GM23248 (cell line): ENCODE measurements at regions not wholly inside any gene's neighbourhood (a gene's known extent, or its start where the extent isn't known, plus 50 kb on each side); places are given as distances from the start of the nearest gene placed in this dataset.

Experiments
- EZH2 ChIP-seq: fragments of 200-600 bp; sonication (generic); IDR thresholded peaks from 2 replicates; pipeline ENCODE4 v1.6.1; 2018; ENCODE audit warnings: antibody characterized with exemption, mild to moderate bottlenecking; ENCODE audit not compliant: insufficient read depth, poor library complexity, severe bottlenecking
- EZH2phosphoT487 ChIP-seq: fragments of 200-600 bp; sonication (generic); IDR thresholded peaks from 2 replicates; pipeline ENCODE4 v1.6.1; 2018; ENCODE audit warnings: antibody characterized with exemption, moderate library complexity, mild to moderate bottlenecking, low read depth; ENCODE audit not compliant: insufficient read depth

DNA sequence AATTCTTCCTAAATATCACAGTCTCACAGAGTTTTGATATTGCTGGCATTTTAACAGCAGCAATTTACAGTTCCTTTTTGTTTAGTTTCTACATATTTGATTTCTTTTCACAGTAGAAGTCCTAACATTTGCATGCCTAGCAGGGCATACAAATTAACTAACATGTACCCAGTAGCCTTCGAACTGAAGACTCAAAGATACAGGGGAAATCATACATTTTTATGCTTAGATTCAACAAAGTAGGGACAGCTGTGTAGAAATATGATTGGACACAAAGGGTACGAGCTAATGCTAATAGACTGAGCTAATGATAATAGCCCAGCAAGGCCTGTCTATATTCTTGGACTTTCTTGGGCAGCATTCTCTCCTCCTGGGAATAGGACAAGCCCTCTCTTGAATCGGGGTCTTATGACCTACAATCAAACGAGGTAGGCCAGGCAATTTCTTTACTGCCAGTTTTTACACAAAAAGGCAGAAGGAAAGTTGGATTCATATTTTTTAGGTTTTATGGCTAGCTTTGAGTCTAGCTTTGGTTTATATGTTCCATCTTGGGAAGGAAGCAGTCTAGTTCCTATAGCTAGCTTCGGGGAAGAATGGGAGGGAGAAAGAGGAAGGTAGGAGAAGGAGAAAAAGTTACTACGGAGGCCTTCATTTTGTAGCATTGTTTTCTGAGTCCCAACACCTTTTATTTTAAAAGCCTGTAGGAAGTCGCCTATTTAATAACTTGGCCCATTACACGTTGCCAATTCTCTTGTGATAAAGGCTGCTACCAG, 115.8 kb downstream of the HFE start:
- TF ChIP-seq EZH2phosphoT487 (no peak), EZH2 (no peak)
